H1 (cell line): ENCODE measurements at regions not wholly inside any gene's neighbourhood (a gene's known extent, or its start where the extent isn't known, plus 50 kb on each side); places are given as distances from the start of the nearest gene placed in this dataset.

Source experiments
- ATF3 ChIP-seq: IDR thresholded peaks from 2 replicates; pipeline ENCODE4 v1.6.1; 2011; ENCODE audit warnings: low read depth, mild to moderate bottlenecking, low read length; ENCODE audit not compliant: insufficient read depth
- JUN ChIP-seq: IDR thresholded peaks from 2 replicates; pipeline ENCODE4 v1.6.1; 2011; ENCODE audit warnings: low read depth, mild to moderate bottlenecking, improper control_type of control experiment, low read length
- POLR2AphosphoS5 ChIP-seq: IDR thresholded peaks from 2 replicates; pipeline ENCODE4 v1.6.1; 2011; ENCODE audit warnings: low read depth, low read length

- TF ChIP-seq JUN (no peak), POLR2AphosphoS5 (no peak), ATF3 (no peak)
Measured at GRCh38 chr3:32626631-32627030, 56.0 kb upstream of the DYNC1LI1 start.
